Nephron progenitor cell (in vitro differentiated cells): ENCODE measurements at regions not wholly inside any gene's neighbourhood (a gene's known extent, or its start where the extent isn't known, plus 50 kb on each side); places are given as distances from the start of the nearest gene placed in this dataset.

Source experiments
- DNase-seq: peaks from one replicate; pipeline ENCODE4 v3.0.0; 2021
- H3K27ac Mint-ChIP-seq: 2 replicates; pipeline ENCODE4 v1.8.0; 2021; ENCODE audit warnings: mild to moderate bottlenecking, moderate library complexity, mixed read lengths
- H3K27me3 Mint-ChIP-seq: 2 replicates; pipeline ENCODE4 v1.8.0; 2021; ENCODE audit warnings: mild to moderate bottlenecking, low read depth, mixed read lengths; ENCODE audit not compliant: poor library complexity
- H3K36me3 Mint-ChIP-seq: 2 replicates; pipeline ENCODE4 v1.8.0; 2021; ENCODE audit warnings: low read depth, mixed read lengths
- H3K4me1 Mint-ChIP-seq: 2 replicates; pipeline ENCODE4 v1.8.0; 2021; ENCODE audit warnings: mixed read lengths
- H3K4me3 Mint-ChIP-seq: 2 replicates; pipeline ENCODE4 v1.8.0; 2021; ENCODE audit warnings: mild to moderate bottlenecking, moderate library complexity, mixed read lengths
- H3K9me3 Mint-ChIP-seq: 2 replicates; pipeline ENCODE4 v1.8.0; 2021; ENCODE audit warnings: mild to moderate bottlenecking, moderate library complexity, mixed read lengths
- TF ChIP-seq, protein P1 (sequence below): fragments of 200-600 bp; sonication (generic); IDR thresholded peaks from 2 replicates; pipeline ENCODE4 v1.5.0; 2021; ENCODE audit warnings: antibody characterized with exemption

DNA sequence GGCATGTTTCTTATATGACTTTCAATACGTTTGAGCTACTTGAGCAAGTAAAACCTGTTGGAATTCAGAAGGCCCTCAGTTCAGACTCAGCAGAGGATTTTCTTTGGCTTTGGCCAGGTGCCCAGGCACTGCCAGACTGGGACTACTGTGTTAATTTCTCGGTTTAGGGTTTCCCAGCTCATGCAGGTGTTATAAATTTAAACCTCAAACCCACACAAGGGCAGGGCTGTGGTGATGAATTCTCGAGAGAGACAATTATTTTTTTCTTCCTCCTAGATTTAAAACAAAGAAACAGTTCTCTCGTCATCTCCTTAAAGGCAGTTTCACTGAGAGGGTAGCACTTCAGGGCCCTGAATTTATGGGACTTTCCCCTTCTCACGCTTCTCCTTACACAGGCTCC is 406.0 kb upstream of the PIK3R1 start:
- Mint-ChIP-seq H3K27me3 (peaks cover 5% of the 10 kb centered on the region), H3K27ac (no peak overlapping the region), H3K9me3 (peaks cover 5% of the 10 kb centered on the region), H3K4me1 (peaks cover 5% of the 10 kb centered on the region), H3K36me3 (peaks cover 19% of the 10 kb centered on the region), H3K4me3 (no peak overlapping the region)
- no peak for DNase-seq
- TF ChIP-seq, protein P1, sequence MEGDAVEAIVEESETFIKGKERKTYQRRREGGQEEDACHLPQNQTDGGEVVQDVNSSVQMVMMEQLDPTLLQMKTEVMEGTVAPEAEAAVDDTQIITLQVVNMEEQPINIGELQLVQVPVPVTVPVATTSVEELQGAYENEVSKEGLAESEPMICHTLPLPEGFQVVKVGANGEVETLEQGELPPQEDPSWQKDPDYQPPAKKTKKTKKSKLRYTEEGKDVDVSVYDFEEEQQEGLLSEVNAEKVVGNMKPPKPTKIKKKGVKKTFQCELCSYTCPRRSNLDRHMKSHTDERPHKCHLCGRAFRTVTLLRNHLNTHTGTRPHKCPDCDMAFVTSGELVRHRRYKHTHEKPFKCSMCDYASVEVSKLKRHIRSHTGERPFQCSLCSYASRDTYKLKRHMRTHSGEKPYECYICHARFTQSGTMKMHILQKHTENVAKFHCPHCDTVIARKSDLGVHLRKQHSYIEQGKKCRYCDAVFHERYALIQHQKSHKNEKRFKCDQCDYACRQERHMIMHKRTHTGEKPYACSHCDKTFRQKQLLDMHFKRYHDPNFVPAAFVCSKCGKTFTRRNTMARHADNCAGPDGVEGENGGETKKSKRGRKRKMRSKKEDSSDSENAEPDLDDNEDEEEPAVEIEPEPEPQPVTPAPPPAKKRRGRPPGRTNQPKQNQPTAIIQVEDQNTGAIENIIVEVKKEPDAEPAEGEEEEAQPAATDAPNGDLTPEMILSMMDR = no peak

DNA sequence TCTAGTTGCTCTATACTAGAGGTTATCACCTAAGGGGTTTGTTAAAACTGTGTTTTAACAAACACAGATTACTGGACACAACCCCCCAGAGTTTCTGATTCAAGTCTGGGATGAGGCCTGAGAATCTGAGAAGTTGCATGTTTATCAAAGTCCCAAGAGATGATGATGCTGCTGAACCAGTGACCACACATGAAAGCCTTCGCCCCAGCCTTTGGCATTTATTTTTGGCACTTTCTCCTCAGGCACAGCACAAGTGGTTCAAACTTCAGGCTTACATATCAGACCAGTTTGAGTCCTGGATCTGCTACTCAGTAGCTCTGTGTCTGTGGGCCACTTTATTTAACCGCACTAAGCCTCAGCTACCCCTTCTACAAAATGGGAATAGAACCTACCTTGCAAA is 407.2 kb upstream of the PIK3R1 start:
- TF ChIP-seq, protein P1 = no peak
- Mint-ChIP-seq H3K4me1 (peaks cover 5% of the 10 kb centered on the region), H3K9me3 (peaks cover 13% of the 10 kb centered on the region), H3K36me3 (peaks cover 20% of the 10 kb centered on the region), H3K27me3 (peaks cover 5% of the 10 kb centered on the region), H3K4me3 (no peak overlapping the region), H3K27ac (no peak overlapping the region)
- no peak for DNase-seq

DNA sequence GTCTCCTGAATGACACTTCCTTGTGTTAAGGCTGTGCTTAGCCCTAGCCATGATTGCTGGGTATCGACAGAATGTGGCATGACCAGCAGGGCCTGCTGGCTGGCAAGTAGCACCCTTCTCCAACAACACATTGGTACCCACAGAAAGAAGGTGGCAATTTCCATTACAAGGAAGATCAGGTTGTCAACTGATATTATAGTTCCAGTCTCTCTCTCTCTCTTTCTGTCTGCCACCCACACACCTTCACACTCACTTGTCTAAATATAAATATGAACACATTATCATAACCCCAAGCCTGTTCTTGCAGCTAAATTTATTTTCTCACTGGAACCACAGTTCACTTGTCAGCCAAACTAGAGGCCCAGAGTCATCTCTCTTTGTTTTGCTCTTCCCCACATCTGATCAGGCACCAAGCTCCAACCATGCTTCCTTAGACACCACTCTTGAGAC is 408.1 kb upstream of the PIK3R1 start:
- TF ChIP-seq, protein P1 = no peak
- Mint-ChIP-seq H3K4me3 (no peak overlapping the region), H3K4me1 (peaks cover 5% of the 10 kb centered on the region), H3K27me3 (peaks cover 3% of the 10 kb centered on the region), H3K36me3 (peaks cover 21% of the 10 kb centered on the region), H3K27ac (no peak overlapping the region), H3K9me3 (peaks cover 19% of the 10 kb centered on the region)
- DNase-seq = no peak

DNA sequence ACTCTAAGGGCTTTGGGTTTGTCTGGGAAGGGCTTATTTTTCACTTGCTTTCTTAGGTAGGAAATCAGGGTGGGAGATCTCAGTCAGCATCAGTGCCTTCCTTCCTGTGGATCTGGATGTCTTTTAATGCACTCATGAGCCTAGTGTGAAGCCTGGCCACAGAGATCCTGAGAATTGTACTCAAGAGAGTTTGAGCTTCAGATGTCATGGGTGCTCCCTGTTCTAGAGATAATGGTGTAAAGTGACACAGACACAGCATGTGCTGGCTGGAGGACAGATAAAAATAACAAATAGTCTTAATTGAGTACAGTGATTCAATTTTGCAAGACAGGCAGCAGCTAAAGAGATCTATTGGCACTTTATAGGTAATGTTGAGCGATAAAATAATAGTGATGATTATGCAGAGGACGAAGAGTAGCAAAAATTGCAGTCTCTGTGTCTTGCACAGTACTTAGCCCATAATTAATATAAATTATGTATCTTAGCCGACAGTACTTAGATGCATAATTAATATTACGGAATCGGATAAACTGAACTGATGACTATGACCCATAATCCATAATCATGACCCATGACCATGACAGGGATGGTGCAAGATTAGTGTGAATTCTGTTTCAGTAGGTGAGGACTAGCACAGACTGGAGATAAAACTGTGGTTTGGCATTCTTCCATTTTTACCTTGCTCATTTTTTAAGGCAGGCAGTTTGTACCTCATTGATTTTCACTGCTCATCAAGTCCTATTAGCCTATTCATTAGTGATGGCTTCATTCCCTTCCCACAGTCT is 408.7 kb upstream of the PIK3R1 start:
- peaks cover 5% of the 10 kb centered on the region for H3K4me1 Mint-ChIP-seq
- DNase-seq = no peak
- H3K4me3 Mint-ChIP-seq = no peak overlapping the region
- no peak overlapping the region for H3K27ac Mint-ChIP-seq
- no peaks in the 10 kb centered on the region for H3K27me3 Mint-ChIP-seq
- H3K36me3 Mint-ChIP-seq = peaks cover 19% of the 10 kb centered on the region
- peaks cover 19% of the 10 kb centered on the region for H3K9me3 Mint-ChIP-seq
- TF ChIP-seq, protein P1 = no peak

DNA sequence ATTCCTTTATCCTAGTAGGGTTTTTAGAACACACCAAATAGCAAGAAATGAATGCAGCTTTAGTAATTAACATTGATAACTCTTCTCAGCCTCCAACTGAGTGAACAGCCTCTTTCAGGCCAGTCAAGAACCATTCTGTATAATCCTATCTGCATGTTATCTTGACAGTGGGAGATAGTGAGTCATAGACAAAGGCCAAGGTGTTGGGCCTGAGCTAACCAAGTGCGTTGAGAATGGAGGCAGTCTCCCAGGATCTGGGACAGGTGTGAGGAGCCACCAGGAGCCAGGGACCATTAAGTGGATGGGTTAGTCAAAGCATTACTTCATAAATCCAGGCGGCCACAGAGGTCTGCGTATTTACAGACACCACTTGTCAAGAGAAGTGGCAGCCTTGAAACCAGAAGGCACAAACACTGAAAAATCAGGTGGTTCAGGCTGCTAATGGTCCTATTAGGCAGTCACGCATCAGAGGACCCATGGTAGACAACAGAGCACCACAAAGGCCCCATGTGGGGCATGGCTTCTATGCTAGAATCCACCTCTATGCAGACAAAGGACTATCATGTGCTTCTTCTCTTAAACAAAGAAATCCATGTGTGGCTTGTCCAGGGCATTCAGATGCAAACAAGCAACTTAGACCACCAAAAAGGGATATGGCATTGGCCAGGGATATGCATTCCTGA is 409.7 kb upstream of the PIK3R1 start:
- no peak for DNase-seq
- Mint-ChIP-seq H3K27ac (no peak overlapping the region), H3K36me3 (peaks cover 24% of the 10 kb centered on the region), H3K9me3 (peaks cover 27% of the 10 kb centered on the region), H3K4me3 (no peak overlapping the region), H3K27me3 (no peaks in the 10 kb centered on the region), H3K4me1 (peaks cover 5% of the 10 kb centered on the region)
- TF ChIP-seq, protein P1 = no peak
